HepG2 (cell line): ENCODE measurements at regions not wholly inside any gene's neighbourhood (a gene's known extent, or its start where the extent isn't known, plus 50 kb on each side); places are given as distances from the start of the nearest gene placed in this dataset.

Experiments used
- EZH2 ChIP-seq: conservative IDR thresholded peaks from 2 replicates; pipeline ENCODE4 v1.6.1; 2012; ENCODE audit warnings: mild to moderate bottlenecking, low read depth, low read length, moderate library complexity
- HNRNPL ChIP-seq: fragments of 200-400 bp; formaldehyde crosslinking; IDR thresholded peaks from 2 replicates; pipeline ENCODE4 v1.6.1; 2017; ENCODE audit warnings: mild to moderate bottlenecking, low read depth, low read length
- POLR2A ChIP-seq, 2 experiments: IDR thresholded peaks; 2 replicates each; pipeline ENCODE4 v1.6.1; 2011; ENCODE audit warnings: low read depth in 2 of 2, low read length in 2 of 2, mild to moderate bottlenecking in 1 of 2, moderate library complexity in 1 of 2; ENCODE audit not compliant: insufficient read depth in 1 of 2
- ZNF629 ChIP-seq: sonication (generic); formaldehyde crosslinking; conservative IDR thresholded peaks from 2 replicates; pipeline ENCODE4 v1.5.0; 2020; ENCODE audit warnings: missing genetic modification reagents
- TF ChIP-seq, protein P1 (sequence below): IDR thresholded peaks from 2 replicates; pipeline ENCODE4 v1.6.1; 2012; ENCODE audit warnings: inconsistent platforms
- TF ChIP-seq, protein P2 (sequence below): fragments of 450-650 bp; IDR thresholded peaks from 2 replicates; pipeline ENCODE4 v1.6.1; 2017; ENCODE audit warnings: mild to moderate bottlenecking

DNA sequence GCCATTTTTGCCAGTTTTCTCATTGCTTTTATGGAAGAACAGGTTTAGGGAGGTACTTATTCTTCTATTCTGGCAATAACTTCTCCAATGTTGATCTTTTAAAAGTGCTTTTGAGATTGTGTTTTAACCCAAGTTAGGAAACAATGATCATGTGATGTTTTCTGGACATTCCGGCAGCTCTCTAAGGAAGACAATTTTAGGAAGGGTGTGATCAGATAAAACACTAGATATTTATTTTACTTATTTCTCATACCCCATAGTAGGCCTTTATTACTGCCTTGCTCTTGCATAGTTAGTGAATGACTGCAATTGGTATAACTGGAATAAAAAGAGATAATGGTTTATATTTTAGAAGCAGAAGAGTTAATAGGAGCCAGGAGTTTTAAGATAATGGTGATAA lies 68.4 kb upstream of the SPATA13 start:
- TF ChIP-seq HNRNPL (no peak), POLR2A (IDR thresholded peaks at IDR 0.05; ENCODE audit: insufficient read depth in 1 of 2, low read depth in 2 of 2, low read length in 2 of 2) (no peak), EZH2 (no peak), ZNF629 (no peak)
- TF ChIP-seq, protein P1, sequence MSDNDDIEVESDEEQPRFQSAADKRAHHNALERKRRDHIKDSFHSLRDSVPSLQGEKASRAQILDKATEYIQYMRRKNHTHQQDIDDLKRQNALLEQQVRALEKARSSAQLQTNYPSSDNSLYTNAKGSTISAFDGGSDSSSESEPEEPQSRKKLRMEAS: no peak
- TF ChIP-seq, protein P2, sequence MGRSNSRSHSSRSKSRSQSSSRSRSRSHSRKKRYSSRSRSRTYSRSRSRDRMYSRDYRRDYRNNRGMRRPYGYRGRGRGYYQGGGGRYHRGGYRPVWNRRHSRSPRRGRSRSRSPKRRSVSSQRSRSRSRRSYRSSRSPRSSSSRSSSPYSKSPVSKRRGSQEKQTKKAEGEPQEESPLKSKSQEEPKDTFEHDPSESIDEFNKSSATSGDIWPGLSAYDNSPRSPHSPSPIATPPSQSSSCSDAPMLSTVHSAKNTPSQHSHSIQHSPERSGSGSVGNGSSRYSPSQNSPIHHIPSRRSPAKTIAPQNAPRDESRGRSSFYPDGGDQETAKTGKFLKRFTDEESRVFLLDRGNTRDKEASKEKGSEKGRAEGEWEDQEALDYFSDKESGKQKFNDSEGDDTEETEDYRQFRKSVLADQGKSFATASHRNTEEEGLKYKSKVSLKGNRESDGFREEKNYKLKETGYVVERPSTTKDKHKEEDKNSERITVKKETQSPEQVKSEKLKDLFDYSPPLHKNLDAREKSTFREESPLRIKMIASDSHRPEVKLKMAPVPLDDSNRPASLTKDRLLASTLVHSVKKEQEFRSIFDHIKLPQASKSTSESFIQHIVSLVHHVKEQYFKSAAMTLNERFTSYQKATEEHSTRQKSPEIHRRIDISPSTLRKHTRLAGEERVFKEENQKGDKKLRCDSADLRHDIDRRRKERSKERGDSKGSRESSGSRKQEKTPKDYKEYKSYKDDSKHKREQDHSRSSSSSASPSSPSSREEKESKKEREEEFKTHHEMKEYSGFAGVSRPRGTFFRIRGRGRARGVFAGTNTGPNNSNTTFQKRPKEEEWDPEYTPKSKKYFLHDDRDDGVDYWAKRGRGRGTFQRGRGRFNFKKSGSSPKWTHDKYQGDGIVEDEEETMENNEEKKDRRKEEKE: no peak
